Right renal pelvis (tissue), 4 donors: ENCODE measurements at regions not wholly inside any gene's neighbourhood (a gene's known extent, or its start where the extent isn't known, plus 50 kb on each side); places are given as distances from the start of the nearest gene placed in this dataset.
"Not testable (repeated sequence)": the region's sequence is repeated elsewhere in the genome, so short reads cannot be mapped to it uniquely, and the experiment has no call there.

ENCODE experiments used
- DNase-seq, 4 donors: peaks; one replicate each; pipeline ENCODE4 v3.0.0-alpha.2; 2013; ENCODE audit warnings: low read depth in 4 of 4, low spot score in 3 of 4, missing footprints in 1 of 4

- DNase-seq: no peak
Observed at GRCh38 chrY:19059733-19060132, 286.2 kb upstream of the HSFY2 start.

DNA sequence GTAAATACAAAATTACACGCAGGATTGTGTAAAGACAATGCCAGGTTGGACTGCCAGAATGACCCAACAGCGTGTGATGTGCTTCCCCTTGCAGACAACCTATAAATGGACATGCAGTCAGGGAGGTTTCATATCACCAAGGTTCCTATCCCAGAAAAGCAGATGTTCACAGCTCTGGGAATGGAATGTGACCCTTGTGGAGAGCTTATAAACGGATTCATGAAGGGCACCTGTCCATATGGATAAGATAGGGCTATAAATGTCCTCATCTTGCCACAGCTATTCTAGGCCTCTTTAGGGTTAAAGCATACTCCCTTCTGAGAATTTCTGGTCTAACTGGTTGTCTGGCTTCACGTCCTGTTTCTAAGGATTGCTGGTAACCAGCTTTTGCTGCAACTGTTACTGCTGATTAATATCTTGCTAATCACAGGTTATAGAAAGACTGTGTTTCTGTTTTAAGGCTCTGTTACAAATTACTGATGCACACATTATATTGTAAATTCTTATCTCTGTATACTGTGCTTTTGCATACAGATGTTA lies 285.4 kb upstream of the HSFY2 start:
- no peak for DNase-seq

- no peak for DNase-seq
Observed at GRCh38 chrY:19056138-19056469, 282.6 kb upstream of the HSFY2 start.

DNA sequence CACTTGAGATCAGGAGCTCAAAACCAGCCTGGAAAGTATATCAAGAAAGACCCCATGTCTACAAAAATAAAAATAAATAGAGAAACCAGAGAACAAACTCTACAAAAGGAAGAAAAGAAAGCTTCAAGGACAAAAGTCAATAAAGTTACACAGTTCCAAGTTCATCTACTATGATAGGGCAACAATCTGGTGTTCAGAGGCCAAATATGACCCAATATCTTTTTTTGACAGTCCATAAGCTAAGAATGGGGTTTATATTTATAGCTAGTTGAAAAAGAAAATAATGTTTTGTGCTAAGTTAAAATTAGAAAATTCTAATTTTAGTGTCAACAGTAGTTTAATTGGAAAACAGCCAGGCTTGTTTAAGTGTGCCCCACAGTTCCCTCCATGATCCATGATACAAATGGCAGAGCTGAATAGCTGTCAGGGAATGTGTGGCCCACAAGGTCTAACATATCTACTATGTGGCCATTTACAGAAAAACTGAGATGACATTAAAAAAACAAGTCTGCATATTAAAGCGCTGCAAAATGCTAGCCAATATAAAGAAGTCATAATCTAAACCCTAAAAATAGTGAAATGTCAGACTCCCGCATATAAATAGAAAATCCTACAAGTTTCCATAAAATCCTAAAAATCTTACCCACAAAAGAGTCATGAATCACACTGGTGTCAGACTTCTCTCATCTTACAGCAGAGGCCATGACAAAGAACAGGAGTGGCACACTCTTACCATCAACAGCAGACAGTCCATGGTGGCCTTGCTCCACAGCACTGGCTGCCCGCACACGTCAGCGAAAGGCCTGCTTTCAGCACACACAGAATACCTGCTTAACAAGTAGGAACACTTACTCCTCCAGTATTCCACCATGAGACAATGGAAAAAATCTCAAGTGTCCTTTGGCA lies 281.9 kb upstream of the HSFY2 start:
- DNase-seq: no peak

DNA sequence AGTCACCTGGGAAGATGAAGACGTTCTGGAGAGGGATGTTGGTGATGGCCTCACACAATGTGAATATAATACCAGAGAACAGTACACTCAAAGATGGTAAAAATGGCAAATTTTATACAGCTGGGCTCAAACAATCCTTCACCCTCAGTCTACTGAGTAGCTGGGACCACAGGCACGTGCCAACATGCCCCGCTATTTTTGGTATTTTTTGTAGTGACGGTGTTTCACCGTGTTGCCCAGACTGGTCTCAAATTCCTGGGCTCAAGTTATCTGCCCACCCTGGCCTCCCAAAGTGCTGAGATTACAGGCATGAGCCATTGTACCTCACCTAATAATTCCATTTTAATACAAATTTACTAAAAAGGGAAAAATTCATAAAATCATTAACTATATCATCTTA lies 280.3 kb upstream of the HSFY2 start:
- no peak for DNase-seq

- DNase-seq: no peak
Observed at GRCh38 chrY:19051021-19051420, 277.5 kb upstream of the HSFY2 start.

DNA sequence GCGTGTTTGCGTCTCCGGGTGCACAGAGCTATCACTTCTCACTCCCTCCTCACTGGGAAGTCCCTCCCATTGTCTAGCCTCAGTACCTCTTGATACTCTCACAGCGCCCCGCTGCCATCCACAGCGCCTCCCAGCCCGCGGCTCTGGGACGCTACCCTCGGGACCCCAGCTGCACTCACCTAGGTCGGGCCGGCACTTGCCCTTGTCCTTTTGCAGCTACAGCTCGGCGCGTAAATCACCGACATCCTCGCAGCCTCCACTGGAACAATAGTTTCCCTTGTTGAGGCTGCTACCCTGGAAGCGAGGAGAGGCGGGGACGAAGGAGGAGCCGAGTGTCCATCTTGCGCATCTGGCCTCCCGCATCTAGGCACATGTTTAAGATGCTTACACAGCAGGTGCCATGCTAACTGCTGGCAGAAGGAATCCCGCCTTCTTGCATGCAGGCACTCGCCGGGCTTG lies 269.5 kb upstream of the HSFY2 start:
- DNase-seq: no peak

DNA sequence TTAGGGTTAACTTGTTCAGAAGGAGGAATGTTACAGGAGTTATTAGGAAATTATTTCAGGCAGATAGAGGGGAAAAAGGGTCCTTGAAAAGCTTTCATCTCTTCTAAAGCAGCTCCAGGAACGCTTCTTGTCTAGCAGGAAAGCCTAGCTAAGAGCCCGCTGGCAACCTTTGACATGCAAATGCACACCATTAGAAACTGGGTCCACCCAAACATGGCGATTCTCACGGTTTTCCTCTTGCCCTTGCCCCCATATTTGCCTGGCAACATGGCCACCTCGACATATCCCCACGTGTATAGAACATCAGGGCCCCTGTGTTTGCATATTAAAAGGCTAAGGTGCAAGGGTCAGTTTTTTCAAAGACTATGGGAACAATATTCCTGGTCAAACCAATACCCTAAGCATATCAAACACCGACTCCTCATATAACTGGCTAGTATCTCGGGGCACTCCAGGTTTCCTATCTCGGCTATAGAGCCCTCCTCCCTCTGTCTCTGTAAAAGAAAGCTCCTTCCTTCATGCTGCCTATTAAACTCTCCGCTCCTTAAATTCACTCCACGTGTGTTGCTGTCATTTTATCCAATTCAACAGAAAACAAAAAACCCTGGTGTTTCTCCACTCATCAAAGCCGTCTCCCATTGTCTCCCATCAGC lies 268.9 kb upstream of the HSFY2 start:
- DNase-seq: no peak

- no peak for DNase-seq
Observed at GRCh38 chrY:19026631-19027030, 253.1 kb upstream of the HSFY2 start.

GRCh38 chrY:19023934-19024333 lies 250.4 kb upstream of the HSFY2 start:
- no peak for DNase-seq

DNA sequence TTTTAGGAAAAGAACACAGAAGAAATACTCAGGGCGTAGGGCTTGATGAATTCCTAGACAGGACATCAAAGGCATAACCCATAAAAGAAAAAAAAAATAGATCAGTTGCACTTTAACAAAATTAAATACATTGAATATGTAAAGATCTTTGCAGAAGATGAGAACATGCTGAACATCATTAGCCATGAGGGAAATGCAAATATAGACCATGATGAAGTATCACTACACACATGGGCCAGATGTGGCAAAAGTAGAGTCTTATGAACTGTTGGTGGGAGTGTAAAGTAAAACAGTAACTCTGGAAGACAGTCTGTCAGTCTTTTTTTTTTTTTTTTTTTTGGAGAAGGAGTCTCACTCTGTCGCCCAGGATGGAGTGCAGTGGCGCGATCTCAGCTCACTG lies 246.7 kb upstream of the HSFY2 start:
- no peak for DNase-seq

DNA sequence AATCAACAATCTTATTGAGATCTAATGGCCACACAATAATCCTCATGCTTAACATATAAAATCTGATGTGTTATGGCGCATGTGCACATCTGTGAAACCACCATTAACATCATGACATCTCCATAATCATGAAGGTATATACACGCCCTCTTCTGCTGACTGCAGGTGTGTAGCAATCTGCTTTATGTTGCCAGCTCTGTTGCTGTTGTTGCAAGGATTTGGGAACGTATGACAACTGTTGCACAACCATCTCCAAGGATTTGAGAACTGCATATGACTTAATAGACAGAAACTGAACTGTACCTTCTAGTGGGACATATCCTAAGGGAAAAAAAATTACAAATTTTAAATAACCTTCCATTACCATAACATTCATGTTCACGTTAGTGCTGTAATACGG lies 243.5 kb upstream of the HSFY2 start:
- no peak for DNase-seq

- no peak for DNase-seq
Observed at GRCh38 chrY:19015854-19016253, 242.3 kb upstream of the HSFY2 start.

DNA sequence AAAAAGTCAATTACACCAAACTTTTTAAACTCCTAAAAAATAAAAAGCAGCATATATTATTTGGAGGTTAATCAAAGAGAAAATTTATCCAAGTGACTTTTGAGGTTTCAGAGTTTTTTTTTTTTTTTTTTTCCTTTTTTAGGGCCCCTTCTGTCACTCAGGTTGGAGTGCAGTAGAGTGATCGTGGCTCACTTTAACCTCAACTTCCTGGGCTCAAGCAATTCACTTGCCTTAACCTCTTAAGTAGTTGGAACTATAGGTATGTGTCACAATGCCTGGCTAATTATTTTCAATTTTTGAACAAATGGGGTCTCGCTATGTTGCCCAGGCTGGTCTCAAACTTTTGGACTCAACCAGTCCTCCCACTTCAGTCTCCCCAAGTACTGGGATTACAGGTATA lies 241.7 kb upstream of the HSFY2 start:
- no peak for DNase-seq

DNA sequence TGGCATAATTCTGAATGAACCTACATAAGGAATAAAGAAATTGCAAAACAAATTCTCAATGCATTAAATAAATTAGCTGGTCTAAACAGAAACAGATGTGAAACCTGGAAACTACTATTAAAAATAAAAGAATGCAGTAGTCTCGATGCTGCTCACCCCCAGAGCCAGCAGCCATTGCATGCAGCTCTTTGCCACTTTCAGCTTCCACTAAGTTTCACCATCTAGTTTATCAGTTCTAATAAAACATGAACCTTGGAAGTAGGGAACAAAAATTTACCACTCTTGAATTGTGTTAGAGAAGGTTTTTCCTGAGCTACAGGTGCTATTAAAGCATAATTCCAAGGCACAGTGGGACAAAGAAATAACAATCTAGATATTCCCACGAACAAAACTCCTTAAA lies 239.4 kb upstream of the HSFY2 start:
- no peak for DNase-seq

GRCh38 chrY:19011605-19012090 lies 238.1 kb upstream of the HSFY2 start:
- no peak for DNase-seq

DNA sequence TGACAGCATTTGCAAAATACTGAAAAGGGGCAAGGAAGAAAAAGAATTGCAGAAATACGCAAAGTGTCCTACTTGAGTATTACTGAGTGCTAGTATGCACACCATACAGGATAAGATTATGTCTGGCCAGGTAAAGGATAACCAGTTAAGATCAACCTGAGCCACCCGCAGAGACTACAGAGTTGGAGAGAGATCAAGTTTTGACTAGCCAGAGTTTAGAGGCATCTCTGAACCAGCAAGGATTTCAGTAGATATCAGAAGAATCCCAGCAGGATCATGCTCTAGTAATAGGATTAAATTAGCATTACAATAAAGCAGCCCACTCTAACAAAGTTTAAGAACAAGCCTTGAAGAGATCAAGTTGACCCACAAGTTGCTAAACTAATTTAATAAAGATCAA lies 232.7 kb upstream of the HSFY2 start:
- no peak for DNase-seq

GRCh38 chrY:19005579-19005978 lies 232.0 kb upstream of the HSFY2 start:
- no peak for DNase-seq

GRCh38 chrY:18997635-18998240 lies 224.2 kb upstream of the HSFY2 start:
- no peak for DNase-seq

DNA sequence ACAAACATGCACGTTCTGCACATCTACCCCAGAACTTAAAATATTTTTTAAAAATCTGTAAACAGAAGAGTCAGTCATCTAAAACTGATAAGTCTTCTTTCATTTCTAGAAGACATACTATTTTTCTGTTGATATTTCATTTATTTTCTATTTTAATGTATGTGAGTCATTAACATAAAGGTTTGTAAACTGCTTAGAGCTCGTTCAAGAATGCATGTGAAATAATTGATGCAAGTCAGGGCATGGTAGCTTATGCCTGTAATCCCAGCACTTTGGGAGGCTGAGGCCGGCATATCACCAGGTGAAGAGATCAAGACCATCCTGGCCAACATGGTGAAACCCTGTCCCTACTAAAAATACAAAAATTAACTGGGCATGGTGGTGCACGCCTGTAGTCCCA lies 219.9 kb upstream of the HSFY2 start:
- DNase-seq: no peak

DNA sequence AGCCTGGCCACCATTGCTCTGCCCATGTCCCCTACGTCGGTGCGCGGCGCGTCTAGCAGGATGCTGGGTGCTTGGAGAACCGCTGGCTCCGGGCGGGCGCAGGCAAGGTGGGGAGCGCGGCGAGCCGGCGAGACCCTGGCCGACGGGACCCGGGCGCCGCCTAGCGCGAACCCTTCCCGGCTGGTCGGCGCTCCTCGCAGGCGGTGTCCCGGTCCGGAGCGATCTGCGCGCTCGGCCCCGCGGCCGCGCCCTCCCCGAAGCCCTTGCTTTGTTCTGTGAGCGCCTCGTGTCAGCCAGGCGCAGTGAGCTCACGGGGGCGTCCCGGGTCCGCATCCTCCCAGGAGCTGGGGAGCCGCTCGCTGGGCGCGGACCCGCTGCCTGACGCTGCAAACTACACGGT lies 219.1 kb upstream of the HSFY2 start:
- not testable (repeated sequence) for DNase-seq
